ENCODE measurements at regions not wholly inside any gene's neighbourhood (a gene's known extent, or its start where the extent isn't known, plus 50 kb on each side); places are given as distances from the start of the nearest gene placed in this dataset.

DNA sequence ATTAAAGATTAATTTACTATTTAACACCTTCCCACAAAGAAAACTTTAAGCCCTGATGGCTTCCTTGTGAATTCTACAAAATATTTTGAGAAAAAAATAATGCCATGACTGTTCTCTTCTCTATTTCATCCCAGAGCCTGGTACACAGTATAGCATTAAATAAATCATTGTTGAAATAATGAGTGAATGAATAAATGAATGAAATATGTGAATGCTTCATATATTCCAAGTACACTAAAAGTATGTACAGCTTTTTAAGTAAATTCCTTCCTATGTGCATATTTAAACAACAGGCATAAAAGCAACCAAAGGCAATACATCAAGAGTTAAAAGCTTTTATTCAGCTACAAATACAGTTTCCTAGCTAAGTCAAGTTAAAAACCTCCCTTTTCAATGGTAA lies 144.9 kb upstream of the CCDC196 start:
- Histone ChIP-seq H3K36me3 (replicated peaks in 1 of 2; ENCODE audit: insufficient read depth in 1 of 2, low read depth in 2 of 2) (no peaks in the 10 kb centered on the region), H3K27ac (no peak overlapping the region), H3K27me3 (no peaks in the 10 kb centered on the region), H3K4me1 (no peaks in the 10 kb centered on the region), H3K9me3 (no peaks in the 10 kb centered on the region), H3K4me3 (no peak overlapping the region)
- ATAC-seq (no peak), DNase-seq (no peak)
- intact Hi-C loops (cut with DNase I), result no loop called here
- no peak for TF ChIP-seq POLR2A (IDR thresholded peaks at IDR 0.05)
- TF ChIP-seq, protein P1, sequence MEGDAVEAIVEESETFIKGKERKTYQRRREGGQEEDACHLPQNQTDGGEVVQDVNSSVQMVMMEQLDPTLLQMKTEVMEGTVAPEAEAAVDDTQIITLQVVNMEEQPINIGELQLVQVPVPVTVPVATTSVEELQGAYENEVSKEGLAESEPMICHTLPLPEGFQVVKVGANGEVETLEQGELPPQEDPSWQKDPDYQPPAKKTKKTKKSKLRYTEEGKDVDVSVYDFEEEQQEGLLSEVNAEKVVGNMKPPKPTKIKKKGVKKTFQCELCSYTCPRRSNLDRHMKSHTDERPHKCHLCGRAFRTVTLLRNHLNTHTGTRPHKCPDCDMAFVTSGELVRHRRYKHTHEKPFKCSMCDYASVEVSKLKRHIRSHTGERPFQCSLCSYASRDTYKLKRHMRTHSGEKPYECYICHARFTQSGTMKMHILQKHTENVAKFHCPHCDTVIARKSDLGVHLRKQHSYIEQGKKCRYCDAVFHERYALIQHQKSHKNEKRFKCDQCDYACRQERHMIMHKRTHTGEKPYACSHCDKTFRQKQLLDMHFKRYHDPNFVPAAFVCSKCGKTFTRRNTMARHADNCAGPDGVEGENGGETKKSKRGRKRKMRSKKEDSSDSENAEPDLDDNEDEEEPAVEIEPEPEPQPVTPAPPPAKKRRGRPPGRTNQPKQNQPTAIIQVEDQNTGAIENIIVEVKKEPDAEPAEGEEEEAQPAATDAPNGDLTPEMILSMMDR (IDR thresholded peaks at IDR 0.05), result no peak

- Histone ChIP-seq H3K36me3 (replicated peaks in 1 of 2; ENCODE audit: insufficient read depth in 1 of 2, low read depth in 2 of 2) (no peaks in the 10 kb centered on the region), H3K4me1 (no peaks in the 10 kb centered on the region), H3K27me3 (no peaks in the 10 kb centered on the region), H3K9me3 (no peaks in the 10 kb centered on the region), H3K4me3 (no peak overlapping the region), H3K27ac (no peak overlapping the region)
- 69 to 81% methylated on average over 2 of the region's 2 CpGs for WGBS, 2 donors
- TF ChIP-seq, protein P1 (IDR thresholded peaks at IDR 0.05), result no peak
- TF ChIP-seq POLR2A (IDR thresholded peaks at IDR 0.05), result no peak
- DNase-seq (no peak), ATAC-seq (no peak)
- intact Hi-C loops (cut with DNase I), result no loop called here
These were observed 140.2 kb upstream of the CCDC196 start for GRCh38 chr14:66345986-66346385.

- no peaks in the 10 kb centered on the region for H3K36me3 ChIP-seq (replicated peaks in 1 of 2; ENCODE audit: insufficient read depth in 1 of 2, low read depth in 2 of 2)
- no peak overlapping the region for H3K27ac ChIP-seq
- no peaks in the 10 kb centered on the region for H3K27me3 ChIP-seq
- TF ChIP-seq POLR2A (IDR thresholded peaks at IDR 0.05), result no peak
- TF ChIP-seq, protein P1 (IDR thresholded peaks at IDR 0.05), result no peak
- no peaks in the 10 kb centered on the region for H3K4me1 ChIP-seq
- no peaks in the 10 kb centered on the region for H3K9me3 ChIP-seq
- no peak for ATAC-seq
- intact Hi-C loops (cut with DNase I), result no loop called here
- H3K4me3 ChIP-seq, result no peak overlapping the region
- 79 to 81% methylated on average over 1 of the region's 1 CpG for WGBS, 2 donors
- no peak for DNase-seq
These were observed 134.9 kb upstream of the CCDC196 start for GRCh38 chr14:66351310-66351709.

GRCh38 chr14:66359500-66359899 lies 126.7 kb upstream of the CCDC196 start:
- no peaks in the 10 kb centered on the region for H3K4me1 ChIP-seq
- WGBS, 2 donors, result 0 to 1% methylated on average over 3 of the region's 3 CpGs
- no peaks in the 10 kb centered on the region for H3K27me3 ChIP-seq
- no peaks in the 10 kb centered on the region for H3K36me3 ChIP-seq (replicated peaks in 1 of 2; ENCODE audit: insufficient read depth in 1 of 2, low read depth in 2 of 2)
- intact Hi-C loops (cut with DNase I), result no loop called here
- H3K4me3 ChIP-seq, result no peak overlapping the region
- no peak overlapping the region for H3K27ac ChIP-seq
- DNase-seq (peak in 2 of 4 donors; percentile 21 to 34), ATAC-seq (no peak)
- H3K9me3 ChIP-seq, result no peaks in the 10 kb centered on the region
- TF ChIP-seq, protein P1 (IDR thresholded peaks at IDR 0.05), result peak; percentile 31 to 82 (median 59)
- TF ChIP-seq POLR2A (IDR thresholded peaks at IDR 0.05), result no peak

DNA sequence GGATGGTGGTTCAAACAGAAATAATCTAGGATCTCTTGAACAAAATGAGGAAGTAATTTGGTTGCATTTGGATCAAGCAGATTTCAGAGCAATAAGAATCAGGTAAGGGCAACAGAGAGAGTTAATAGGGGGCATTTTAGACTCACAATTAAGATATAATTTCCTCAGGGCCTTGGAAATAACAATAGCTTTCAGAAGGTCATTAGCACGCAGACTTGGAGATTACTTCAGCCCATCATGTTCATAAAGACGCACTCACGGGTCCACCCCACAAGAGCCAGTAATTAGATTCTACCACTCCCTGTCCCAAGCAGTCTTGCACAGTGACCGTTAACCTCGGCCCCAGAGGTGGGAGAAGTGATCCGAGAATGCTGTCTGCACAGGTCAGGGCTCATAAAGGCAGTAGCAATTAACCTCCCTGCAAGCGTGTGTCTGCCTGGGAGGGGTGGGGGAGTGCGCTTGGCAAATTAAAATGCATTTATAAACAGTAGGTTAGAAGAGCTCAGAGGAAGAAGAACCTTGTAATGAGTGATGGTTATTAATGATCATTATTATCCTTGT lies 125.7 kb upstream of the CCDC196 start:
- Histone ChIP-seq H3K9me3 (no peaks in the 10 kb centered on the region), H3K4me3 (no peak overlapping the region), H3K27me3 (no peaks in the 10 kb centered on the region), H3K36me3 (replicated peaks in 1 of 2; ENCODE audit: insufficient read depth in 1 of 2, low read depth in 2 of 2) (no peaks in the 10 kb centered on the region), H3K4me1 (no peaks in the 10 kb centered on the region), H3K27ac (no peak overlapping the region)
- TF ChIP-seq, protein P1 (IDR thresholded peaks at IDR 0.05), result no peak
- TF ChIP-seq POLR2A (IDR thresholded peaks at IDR 0.05), result no peak
- intact Hi-C loops (cut with DNase I), result no loop called here
- WGBS, 2 donors, result 63 to 69% methylated on average over 8 of the region's 8 CpGs
- ATAC-seq (no peak), DNase-seq (no peak)

Data from body of pancreas (tissue), 4 donors.